ENCODE measurements at regions not wholly inside any gene's neighbourhood (a gene's known extent, or its start where the extent isn't known, plus 50 kb on each side); places are given as distances from the start of the nearest gene placed in this dataset.

DNA sequence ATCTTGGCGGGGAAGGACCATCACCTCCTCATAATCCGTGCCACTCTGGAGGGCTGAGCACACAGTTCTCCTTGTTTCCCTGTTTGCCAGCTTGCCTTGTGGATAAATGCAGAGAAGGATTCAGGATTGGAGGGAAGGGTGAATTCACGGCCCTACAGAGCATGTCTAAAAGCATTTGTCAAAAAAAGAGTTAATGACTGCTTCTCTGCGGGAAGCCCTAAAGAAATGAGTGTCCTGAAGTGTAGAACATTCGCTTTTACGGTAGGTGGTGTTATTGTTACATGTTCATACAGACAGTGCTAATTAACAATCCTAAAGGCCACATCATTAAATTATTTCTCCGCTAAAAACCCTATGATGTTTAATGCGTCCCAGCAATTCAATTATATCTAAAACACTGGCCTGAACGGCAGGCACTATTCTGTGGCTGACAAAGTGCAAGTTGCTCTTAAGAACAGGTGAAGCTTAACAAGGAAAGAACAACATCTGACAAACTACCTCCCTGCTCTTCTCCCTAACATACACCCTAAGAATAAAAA, 112.3 kb upstream of the NFIA start:
- H3K36me3 ChIP-seq: peaks cover 0 to 6% (median 0%) of the 10 kb centered on the region in 3 donors
- H3K27me3 ChIP-seq: no peaks in the 10 kb centered on the region
- H3K27ac ChIP-seq: peak overlapping the region in 2 of 4 donors; percentile 67 to 78
- TF ChIP-seq CTCF (IDR thresholded peaks at IDR 0.05) (peak; percentile 24 to 69 (median 48)), EP300 (IDR thresholded peaks at IDR 0.05) (no peak)
- peaks cover 0 to 23% (median 2%) of the 10 kb centered on the region in 4 donors for H3K4me1 ChIP-seq
- WGBS, 2 donors: 18 to 26% methylated on average over 9 of the region's 9 CpGs
- no peak for DNase-seq (ENCODE audit: low spot score in 2 of 2)
- H3K9me3 ChIP-seq: peaks cover 0 to 19% (median 3%) of the 10 kb centered on the region in 4 donors
- H3K4me3 ChIP-seq: no peak overlapping the region

GRCh38 chr1:60965280-60965854, 117.0 kb upstream of the NFIA start:
- Histone ChIP-seq H3K4me1 (peaks cover 0 to 8% (median 2%) of the 10 kb centered on the region in 4 donors), H3K9me3 (peaks cover 0 to 26% (median 4%) of the 10 kb centered on the region in 4 donors), H3K4me3 (no peak overlapping the region), H3K36me3 (peaks cover 0 to 6% (median 0%) of the 10 kb centered on the region in 3 donors), H3K27me3 (no peaks in the 10 kb centered on the region), H3K27ac (no peak overlapping the region)
- DNase-seq (ENCODE audit: low spot score in 2 of 2): no peak
- WGBS, 2 donors: 97 to 100% methylated on average over 2 of the region's 2 CpGs
- TF ChIP-seq EP300 (IDR thresholded peaks at IDR 0.05): no peak
- TF ChIP-seq POLR2A (IDR thresholded peaks at IDR 0.05): no peak
- TF ChIP-seq CTCF (IDR thresholded peaks at IDR 0.05): no peak

- no peak for DNase-seq (ENCODE audit: low spot score in 2 of 2)
- peaks cover 0 to 6% (median 0%) of the 10 kb centered on the region in 4 donors for H3K4me1 ChIP-seq
- 79 to 80% methylated on average over 7 of the region's 7 CpGs for WGBS, 2 donors
Measured at GRCh38 chr1:60963167-60963940, 119.0 kb upstream of the NFIA start.

DNA sequence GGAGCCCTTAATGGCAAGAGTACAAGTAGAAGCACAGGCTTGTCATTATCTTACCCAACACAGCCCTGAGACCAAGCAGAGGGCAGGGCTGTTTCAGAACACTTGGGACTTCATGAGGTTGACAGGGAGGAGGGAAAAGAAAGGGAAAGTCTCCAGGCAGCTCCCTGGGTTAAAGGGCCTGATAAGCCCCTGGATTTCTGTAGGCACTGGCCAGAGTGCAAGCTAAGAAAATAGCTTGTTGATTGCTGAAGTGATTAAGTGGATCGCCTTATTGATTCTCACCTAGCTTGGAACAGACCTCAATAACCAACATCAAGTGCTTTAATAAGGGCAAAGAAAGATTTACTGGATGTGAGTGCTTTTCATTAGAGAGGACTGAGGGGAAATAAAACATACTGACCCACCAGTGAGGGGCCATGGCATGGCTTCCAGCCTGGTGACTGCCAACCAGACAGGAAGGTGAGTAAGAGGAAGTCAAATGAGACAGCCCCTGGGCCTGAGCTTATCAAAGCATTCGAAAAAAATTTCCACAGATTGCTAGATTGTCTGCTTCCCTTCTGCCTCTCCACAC, 121.4 kb upstream of the NFIA start:
- TF ChIP-seq CTCF (IDR thresholded peaks at IDR 0.05): no peak
- TF ChIP-seq EP300 (IDR thresholded peaks at IDR 0.05): no peak
- TF ChIP-seq POLR2A (IDR thresholded peaks at IDR 0.05): no peak
- Histone ChIP-seq H3K27me3 (no peaks in the 10 kb centered on the region), H3K36me3 (peaks cover 0 to 6% (median 0%) of the 10 kb centered on the region in 3 donors), H3K27ac (no peak overlapping the region), H3K4me1 (peaks cover 0 to 8% (median 0%) of the 10 kb centered on the region in 4 donors), H3K9me3 (peaks cover 0 to 16% (median 4%) of the 10 kb centered on the region in 4 donors), H3K4me3 (no peak overlapping the region)
- no peak for DNase-seq (ENCODE audit: low spot score in 2 of 2)
- 79 to 84% methylated on average over 2 of the region's 2 CpGs for WGBS, 2 donors

More at GRCh38 chr1:60963167-60963940, 119.0 kb upstream of the NFIA start:
- no peak overlapping the region for H3K4me3 ChIP-seq
- H3K27me3 ChIP-seq: no peaks in the 10 kb centered on the region
- peaks cover 0 to 6% (median 0%) of the 10 kb centered on the region in 3 donors for H3K36me3 ChIP-seq
- TF ChIP-seq EP300 (IDR thresholded peaks at IDR 0.05): no peak
- no peak for TF ChIP-seq CTCF (IDR thresholded peaks at IDR 0.05)
- TF ChIP-seq POLR2A (IDR thresholded peaks at IDR 0.05): no peak
- H3K27ac ChIP-seq: no peak overlapping the region
- peaks cover 0 to 26% (median 4%) of the 10 kb centered on the region in 4 donors for H3K9me3 ChIP-seq

All from tibial nerve (tissue), 4 donors.